SK-N-SH (cell line): ENCODE measurements at regions not wholly inside any gene's neighbourhood (a gene's known extent, or its start where the extent isn't known, plus 50 kb on each side); places are given as distances from the start of the nearest gene placed in this dataset.

ENCODE experiments used
- CTCF ChIA-PET: fragments of 300-600, 350-600 bp; formaldehyde crosslinking; extraction: SDS; loops from one replicate; lab custom pipeline; 2021; lab: Yijun Ruan, JAX
- POLR2A ChIA-PET: fragments of 350-600 bp; sonication (Branson Sonifier 250); formaldehyde crosslinking; extraction: SDS; loops from one replicate; lab custom pipeline; 2020; ENCODE audit warnings: antibody characterized with exemption, inconsistent platforms; lab: Yijun Ruan, JAX
- DNase-seq: peaks from one replicate; pipeline ENCODE4 v3.0.0; 2012
- H2AFZ ChIP-seq: fragments of 200-600 bp; sonication (generic); 2 replicates; pipeline ENCODE4 v1.8.1; 2016; ENCODE audit warnings: antibody characterized with exemption, mild to moderate bottlenecking, low read depth
- H3F3A ChIP-seq: fragments of 200-600 bp; sonication (generic); replicated peaks from 2 replicates; pipeline ENCODE3; 2016; ENCODE audit warnings: antibody characterized with exemption, mild to moderate bottlenecking; ENCODE audit not compliant: insufficient read depth
- H3K27ac ChIP-seq, 2 experiments: fragments of 200-500 bp in 1 of 2; fragments of 200-600 bp in 1 of 2; sonication (Bioruptor generic) in 1 of 2; sonication (generic), shearing (Covaris generic) in 1 of 2; 2 replicates each; pipeline versions ENCODE4 v1.5.1 to v1.6.1; 2014 to 2016; ENCODE audit warnings: low read depth in 2 of 2, inconsistent platforms in 1 of 2, low read length in 1 of 2, mild to moderate bottlenecking in 1 of 2, mixed read lengths in 1 of 2
- H3K27me3 ChIP-seq: fragments of 200-600 bp; sonication (generic), shearing (Covaris generic); 2 replicates; pipeline ENCODE4 v1.6.1; 2016; ENCODE audit warnings: mixed run types; ENCODE audit not compliant: insufficient read depth
- H3K36me3 ChIP-seq, 2 experiments: fragments of 200-500 bp in 1 of 2; fragments of 200-600 bp in 1 of 2; sonication (Bioruptor generic) in 1 of 2; sonication (generic) in 1 of 2; replicated peaks in 1 of 2; 2 replicates each; pipeline versions ENCODE3 to v1.5.1; 2014 to 2016; ENCODE audit warnings: low read length in 1 of 2, mild to moderate bottlenecking in 1 of 2; ENCODE audit not compliant: insufficient read depth in 2 of 2, control insufficient read depth in 1 of 2
- H3K4me1 ChIP-seq, 2 experiments: fragments of 200-500 bp in 1 of 2; fragments of 200-600 bp in 1 of 2; sonication (Bioruptor generic) in 1 of 2; sonication (generic), shearing (Covaris generic) in 1 of 2; 2 replicates each; pipeline versions ENCODE4 v1.5.1 to v1.6.1; 2014 to 2016; ENCODE audit warnings: low read depth in 1 of 2, low read length in 1 of 2, mixed run types in 1 of 2; ENCODE audit not compliant: insufficient read depth in 2 of 2, control insufficient read depth in 1 of 2
- H3K4me2 ChIP-seq: fragments of 200-600 bp; sonication (generic), shearing (Covaris generic); 2 replicates; pipeline ENCODE4 v1.6.1; 2017; ENCODE audit warnings: mixed run types
- H3K4me3 ChIP-seq, 2 experiments: fragments of 200-500 bp in 1 of 2; fragments of 200-600 bp in 1 of 2; sonication (Bioruptor generic) in 1 of 2; sonication (generic), shearing (Covaris generic) in 1 of 2; 2 replicates each; pipeline versions ENCODE4 v1.5.1 to v1.8.1; 2014 to 2016; ENCODE audit warnings: low read depth in 2 of 2, inconsistent platforms in 1 of 2, low read length in 1 of 2, mild to moderate bottlenecking in 1 of 2, mixed read lengths in 1 of 2, moderate library complexity in 1 of 2
- H3K79me2 ChIP-seq: fragments of 200-600 bp; sonication (generic); 2 replicates; pipeline ENCODE4 v1.8.1; 2017; ENCODE audit warnings: mild to moderate bottlenecking; ENCODE audit not compliant: insufficient read depth
- H3K9ac ChIP-seq: fragments of 200-600 bp; sonication (generic); 2 replicates; pipeline ENCODE4 v1.6.1; 2017; ENCODE audit warnings: mixed run types
- H3K9me2 ChIP-seq: fragments of 200-600 bp; sonication (generic); 2 replicates; pipeline ENCODE4 v1.6.1; 2017; ENCODE audit warnings: mixed run types
- H3K9me3 ChIP-seq: fragments of 200-600 bp; sonication (generic); 2 replicates; pipeline ENCODE4 v1.6.1; 2017; ENCODE audit warnings: mixed run types, mild to moderate bottlenecking, moderate library complexity
- H4K20me1 ChIP-seq: fragments of 200-600 bp; sonication (generic); 2 replicates; pipeline ENCODE4 v1.6.1; 2017; ENCODE audit warnings: mild to moderate bottlenecking, mixed run types; ENCODE audit not compliant: insufficient read depth
- ELF1 ChIP-seq: IDR thresholded peaks from 2 replicates; pipeline ENCODE4 v1.4.0; 2012
- EZH2phosphoT487 ChIP-seq: fragments of 200-600 bp; sonication (generic); IDR thresholded peaks from 2 replicates; pipeline ENCODE4 v1.6.1; 2017; ENCODE audit warnings: low read depth, mixed run types, mild to moderate bottlenecking, antibody characterized with exemption, moderate library complexity, borderline replicate concordance
- FOSL2 ChIP-seq: IDR thresholded peaks from 2 replicates; pipeline ENCODE4 v1.4.0; 2012; ENCODE audit warnings: low read depth, mild to moderate bottlenecking, moderate library complexity, borderline replicate concordance
- FOXJ3 ChIP-seq: sonication (generic); formaldehyde crosslinking; IDR thresholded peaks from 2 replicates; pipeline ENCODE4 v1.5.1; 2020; ENCODE audit warnings: mild to moderate bottlenecking, missing genetic modification reagents
- GABPA ChIP-seq: IDR thresholded peaks from 2 replicates; pipeline ENCODE4 v1.4.0; 2012; ENCODE audit warnings: low read depth, mild to moderate bottlenecking
- IRF3 ChIP-seq: fragments of 150-350 bp; IDR thresholded peaks from 2 replicates; pipeline ENCODE4 v1.6.1; 2016; ENCODE audit warnings: mild to moderate bottlenecking, low read depth, low read length
- JUND ChIP-seq: IDR thresholded peaks from 2 replicates; pipeline ENCODE4 v1.4.0; 2012
- MXI1 ChIP-seq: IDR thresholded peaks from 2 replicates; pipeline ENCODE4 v1.6.1; 2012; ENCODE audit warnings: mild to moderate bottlenecking, low read depth, low read length, improper control_type of control experiment
- NFIC ChIP-seq: IDR thresholded peaks from 2 replicates; pipeline ENCODE4 v1.4.0; 2012; ENCODE audit warnings: borderline replicate concordance
- PBX3 ChIP-seq: IDR thresholded peaks from 2 replicates; pipeline ENCODE4; 2012
- POLR2AphosphoS5 ChIP-seq: IDR thresholded peaks from 2 replicates; pipeline ENCODE4 v1.6.1; 2012; ENCODE audit warnings: low read depth, low read length
- RAD21 ChIP-seq: IDR thresholded peaks from 2 replicates; pipeline ENCODE4 v1.6.1; 2012; ENCODE audit warnings: mild to moderate bottlenecking, low read length
- RCOR1 ChIP-seq: fragments of 150-350 bp; IDR thresholded peaks from 2 replicates; pipeline ENCODE4 v1.6.1; 2017; ENCODE audit warnings: antibody characterized with exemption, low read length
- RXRA ChIP-seq: IDR thresholded peaks from 2 replicates; pipeline ENCODE4 v1.4.0; 2012; ENCODE audit warnings: low read depth, mild to moderate bottlenecking, borderline replicate concordance
- SIN3A ChIP-seq: IDR thresholded peaks from 2 replicates; pipeline ENCODE4 v1.6.1; 2012; ENCODE audit warnings: low read depth, mild to moderate bottlenecking, low read length, moderate library complexity, borderline replicate concordance
- SMC3 ChIP-seq: IDR thresholded peaks from 2 replicates; pipeline ENCODE4 v1.6.1; 2012; ENCODE audit warnings: low read depth, low read length, improper control_type of control experiment
- TAF1 ChIP-seq: IDR thresholded peaks from 2 replicates; pipeline ENCODE4 v1.6.1; 2012; ENCODE audit warnings: low read depth, mild to moderate bottlenecking, low read length, moderate library complexity, borderline replicate concordance
- USF1 ChIP-seq: IDR thresholded peaks from 2 replicates; pipeline ENCODE4 v1.4.0; 2012; ENCODE audit warnings: low read depth, borderline replicate concordance
- YY1 ChIP-seq: IDR thresholded peaks from 2 replicates; pipeline ENCODE4 v1.4.0; 2012; ENCODE audit warnings: low read depth, mild to moderate bottlenecking
- ZBTB33 ChIP-seq: IDR thresholded peaks from 2 replicates; pipeline ENCODE4 v1.4.0; 2012; ENCODE audit warnings: low read depth, borderline replicate concordance
- WGBS: methylation state at CpG from one replicate; pipeline ENCODE4 v1.1.6; 2017; ENCODE audit warnings: low lambda C conversion rate; 5-methylcytosine and 5-hydroxymethylcytosine counted together

GRCh38 chr9:120315154-120315553 is 264.8 kb downstream of the CDK5RAP2 start:
- Histone ChIP-seq H3K27ac (no peak overlapping the region), H3K4me2 (no peak overlapping the region), H3K9ac (no peak overlapping the region), H2AFZ (no peak overlapping the region), H3K4me1 (peaks cover 0 to under 1% of the 10 kb centered on the region in 2 experiments; a peak in 2 of 4 replicates), H3K9me2 (0 out of 2 replicates have a peak, but pooled peaks cover 2% of the 10 kb centered on the region), H3K9me3 (no peaks in the 10 kb centered on the region), H3K27me3 (no peaks in the 10 kb centered on the region), H3K4me3 (no peak overlapping the region), H3K79me2 (no peaks in the 10 kb centered on the region), H4K20me1 (no peaks in the 10 kb centered on the region), H3K36me3 (no peaks in the 10 kb centered on the region), H3F3A (no peaks in the 10 kb centered on the region)
- no peak for DNase-seq
- 26% methylated on average over 3 of the region's 3 CpGs for WGBS
- POLR2A ChIA-PET = no interaction called here
- TF ChIP-seq USF1 (no peak), MXI1 (no peak), SIN3A (no peak), NFIC (no peak), RCOR1 (no peak), RAD21 (no peak), ZBTB33 (no peak), SMC3 (no peak), FOXJ3 (CRISPR knock-in tag) (no peak), JUND (no peak), IRF3 (no peak), YY1 (no peak), ELF1 (no peak), GABPA (no peak)
- CTCF ChIA-PET = interaction anchor here (1.5 kb wide), 1 partner anchor 10 kb away, joined by 5 read pairs; no protein-coding TSS in a partner anchor

- no peak overlapping the region for H2AFZ ChIP-seq
- H3K4me1 ChIP-seq = peaks cover 0 to 4% of the 10 kb centered on the region in 2 experiments; a peak in 2 of 4 replicates
- no peaks in the 10 kb centered on the region for H3F3A ChIP-seq
- H3K9me3 ChIP-seq = no peaks in the 10 kb centered on the region
- no peaks in the 10 kb centered on the region for H3K79me2 ChIP-seq
- H3K4me2 ChIP-seq = no peak overlapping the region
- no peaks in the 10 kb centered on the region for H3K27me3 ChIP-seq
- no peaks in the 10 kb centered on the region for H3K36me3 ChIP-seq
- no peak overlapping the region for H3K4me3 ChIP-seq
- WGBS = 28% methylated on average over 2 of the region's 2 CpGs
- H3K9me2 ChIP-seq = 0 out of 2 replicates have a peak, but pooled peaks cover 2% of the 10 kb centered on the region
- ChIA-PET CTCF (interaction anchor here (0.6 to 1.1 kb wide), 3 partner anchors 10 to 37 kb away, joined by 3 to 6 read pairs (median 3); no protein-coding TSS in a partner anchor), POLR2A (no interaction called here)
- no peaks in the 10 kb centered on the region for H4K20me1 ChIP-seq
- H3K9ac ChIP-seq = no peak overlapping the region
- no peak for DNase-seq
- no peak overlapping the region for H3K27ac ChIP-seq
- TF ChIP-seq NFIC = no peak
- TF ChIP-seq RCOR1 = no peak
- TF ChIP-seq FOSL2 = no peak
- TF ChIP-seq MXI1 = no peak
- TF ChIP-seq RXRA = no peak
- no peak for TF ChIP-seq TAF1
- TF ChIP-seq YY1 = no peak
- TF ChIP-seq PBX3 = no peak
- no peak for TF ChIP-seq ELF1
- no peak for TF ChIP-seq POLR2AphosphoS5
- TF ChIP-seq SMC3 = no peak
- TF ChIP-seq EZH2phosphoT487 = no peak
- TF ChIP-seq SIN3A = no peak
These were observed 267.9 kb downstream of the CDK5RAP2 start for GRCh38 chr9:120312031-120312430.
